HEK293 (cell line): ENCODE measurements at regions not wholly inside any gene's neighbourhood (a gene's known extent, or its start where the extent isn't known, plus 50 kb on each side); places are given as distances from the start of the nearest gene placed in this dataset.

ENCODE experiments used
- CTCF ChIA-PET: fragments of 350-600 bp; formaldehyde crosslinking; extraction: SDS; loops from one replicate; lab custom pipeline; 2021; ENCODE audit warnings: antibody characterized with exemption; lab: Yijun Ruan, JAX
- POLR2A ChIA-PET: fragments of 300-600 bp; formaldehyde crosslinking; extraction: SDS; loops from one replicate; lab custom pipeline; 2020; ENCODE audit warnings: antibody characterized with exemption, inconsistent platforms; lab: Yijun Ruan, JAX
- H3K27ac ChIP-seq: fragments of 200-500 bp; sonication (Bioruptor generic); 2 replicates; pipeline ENCODE4 v1.5.1; 2014; ENCODE audit warnings: low read depth, low read length, control low read depth, inconsistent platforms; ENCODE audit errors: extremely low read depth
- H3K36me3 ChIP-seq, 2 experiments: fragments of 200-500 bp in 1 of 2; sonication (Bioruptor generic) in 1 of 2; 1 replicate in 1 of 2; 2 replicates in 1 of 2; pipeline ENCODE4 v1.5.1; 2014 to 2017; ENCODE audit warnings: inconsistent platforms in 2 of 2, low read length in 2 of 2; ENCODE audit not compliant: control insufficient read depth in 2 of 2, insufficient read depth in 1 of 2
- H3K4me1 ChIP-seq: fragments of 200-500 bp; sonication (Bioruptor generic); 2 replicates; pipeline ENCODE4 v1.5.1; 2014; ENCODE audit warnings: mild to moderate bottlenecking, low read length, inconsistent platforms; ENCODE audit not compliant: control insufficient read depth, insufficient read depth
- H3K4me3 ChIP-seq: 2 replicates; pipeline ENCODE4 v1.5.1; 2011; ENCODE audit warnings: low read depth, mild to moderate bottlenecking, control low read depth, low read length, moderate library complexity
- H3K9me3 ChIP-seq: fragments of 200-500 bp; sonication (Bioruptor generic); 2 replicates; pipeline ENCODE4 v1.5.1; 2014; ENCODE audit warnings: low read depth, low read length, inconsistent platforms; ENCODE audit not compliant: control insufficient read depth, insufficient read depth
- INSM2 ChIP-seq: fragments of 450-650 bp; formaldehyde crosslinking; IDR thresholded peaks from 2 replicates; pipeline ENCODE4 v1.5.1; 2016; ENCODE audit warnings: missing biosample characterization, missing genetic modification characterization
- KLF7 ChIP-seq: fragments of 450-650 bp; formaldehyde crosslinking; IDR thresholded peaks from 2 replicates; pipeline ENCODE4 v1.5.1; 2016; ENCODE audit warnings: missing biosample characterization, missing genetic modification characterization, borderline replicate concordance
- MYNN ChIP-seq: fragments of 450-650 bp; formaldehyde crosslinking; IDR thresholded peaks from 2 replicates; pipeline ENCODE4 v1.5.1; 2016; ENCODE audit warnings: missing biosample characterization, missing genetic modification characterization, borderline replicate concordance
- PATZ1 ChIP-seq: fragments of 450-650 bp; formaldehyde crosslinking; IDR thresholded peaks from 2 replicates; pipeline ENCODE4 v1.5.1; 2016; ENCODE audit warnings: missing biosample characterization, missing genetic modification characterization
- PRDM2 ChIP-seq: fragments of 450-650 bp; formaldehyde crosslinking; IDR thresholded peaks from 2 replicates; pipeline ENCODE4 v1.5.1; 2016; ENCODE audit warnings: missing biosample characterization, missing genetic modification characterization, borderline replicate concordance
- SP3 ChIP-seq: fragments of 450-650 bp; formaldehyde crosslinking; IDR thresholded peaks from 2 replicates; pipeline ENCODE4 v1.5.1; 2016; ENCODE audit warnings: missing biosample characterization, missing genetic modification characterization
- ZBTB10 ChIP-seq: fragments of 450-650 bp; formaldehyde crosslinking; IDR thresholded peaks from 2 replicates; pipeline ENCODE4 v1.5.1; 2016; ENCODE audit warnings: missing biosample characterization, missing genetic modification characterization
- ZBTB17 ChIP-seq: fragments of 450-650 bp; formaldehyde crosslinking; IDR thresholded peaks from 2 replicates; pipeline ENCODE4 v1.5.1; 2016; ENCODE audit warnings: missing biosample characterization, missing genetic modification characterization
- ZBTB8A ChIP-seq: fragments of 450-650 bp; formaldehyde crosslinking; IDR thresholded peaks from 2 replicates; pipeline ENCODE4 v1.5.1; 2016; ENCODE audit warnings: missing biosample characterization, missing genetic modification characterization
- ZIC2 ChIP-seq: fragments of 450-650 bp; formaldehyde crosslinking; IDR thresholded peaks from 2 replicates; pipeline ENCODE4 v1.5.1; 2016; ENCODE audit warnings: missing biosample characterization, missing genetic modification characterization
- ZNF169 ChIP-seq: fragments of 450-650 bp; formaldehyde crosslinking; IDR thresholded peaks from 2 replicates; pipeline ENCODE4 v1.5.1; 2016; ENCODE audit warnings: missing biosample characterization, missing genetic modification characterization
- ZNF19 ChIP-seq: fragments of 450-650 bp; formaldehyde crosslinking; IDR thresholded peaks from 2 replicates; pipeline ENCODE4; 2016; ENCODE audit warnings: missing biosample characterization, missing genetic modification characterization, low read depth
- ZNF214 ChIP-seq: fragments of 450-650 bp; formaldehyde crosslinking; IDR thresholded peaks from 2 replicates; pipeline ENCODE4 v1.5.1; 2017; ENCODE audit warnings: missing biosample characterization, mild to moderate bottlenecking, missing genetic modification characterization, borderline replicate concordance
- ZNF239 ChIP-seq: fragments of 450-650 bp; formaldehyde crosslinking; IDR thresholded peaks from 2 replicates; pipeline ENCODE4 v1.5.1; 2016; ENCODE audit warnings: missing biosample characterization, missing genetic modification characterization
- ZNF248 ChIP-seq: fragments of 450-650 bp; formaldehyde crosslinking; IDR thresholded peaks from 2 replicates; pipeline ENCODE4 v1.5.1; 2017; ENCODE audit warnings: missing biosample characterization, missing genetic modification characterization
- ZNF350 ChIP-seq: fragments of 450-650 bp; formaldehyde crosslinking; IDR thresholded peaks from 2 replicates; pipeline ENCODE4 v1.5.0; 2017; ENCODE audit warnings: missing biosample characterization, mild to moderate bottlenecking, missing genetic modification characterization
- ZNF664 ChIP-seq: fragments of 450-650 bp; formaldehyde crosslinking; IDR thresholded peaks from 2 replicates; pipeline ENCODE4 v1.5.1; 2016; ENCODE audit warnings: missing biosample characterization, missing genetic modification characterization
- ZNF692 ChIP-seq: fragments of 450-650 bp; formaldehyde crosslinking; IDR thresholded peaks from 2 replicates; pipeline ENCODE4 v1.5.1; 2016; ENCODE audit warnings: missing biosample characterization, missing genetic modification characterization
- ZNF76 ChIP-seq: fragments of 450-650 bp; formaldehyde crosslinking; IDR thresholded peaks from 2 replicates; pipeline ENCODE4; 2016; ENCODE audit warnings: low read depth, missing biosample characterization, missing genetic modification characterization, borderline replicate concordance
- ZNF785 ChIP-seq: fragments of 450-650 bp; formaldehyde crosslinking; IDR thresholded peaks from 2 replicates; pipeline ENCODE4 v1.5.1; 2016; ENCODE audit warnings: missing biosample characterization, missing genetic modification characterization
- ZSCAN30 ChIP-seq: fragments of 450-650 bp; IDR thresholded peaks from 2 replicates; pipeline ENCODE4 v1.5.1; 2018; ENCODE audit warnings: missing biosample characterization, mild to moderate bottlenecking, missing genetic modification characterization, moderate library complexity

GRCh38 chr5:91478096-91478495, 95.0 kb upstream of the ARRDC3 start (continued):
- TF ChIP-seq PRDM2 = no peak
- TF ChIP-seq, all 188 proteins: peak for 0

- CTCF ChIA-PET = no interaction called here
- no peaks in the 10 kb centered on the region for H3K36me3 ChIP-seq
These were observed 94.3 kb upstream of the ARRDC3 start for GRCh38 chr5:91477408-91477807.

GRCh38 chr5:91474201-91474600, 91.1 kb upstream of the ARRDC3 start:
- CTCF ChIA-PET = no interaction called here
- no peak for TF ChIP-seq ZNF19 (tag by site-specific recombination)
- no peak for TF ChIP-seq ZNF214
- no peak for TF ChIP-seq ZNF785
- no peak for TF ChIP-seq ZNF692 (tag by site-specific recombination)
- no peak for TF ChIP-seq ZNF239
- TF ChIP-seq ZSCAN30 (tag by site-specific recombination) = no peak
- no peak for TF ChIP-seq ZNF169 (tag by site-specific recombination)
- no peak for TF ChIP-seq ZBTB10 (tag by site-specific recombination)
- TF ChIP-seq INSM2 (tag by site-specific recombination) = no peak
- no peak for TF ChIP-seq MYNN
- no peak for TF ChIP-seq ZNF248
- TF ChIP-seq ZNF350 = no peak
- H3K4me1 ChIP-seq = no peaks in the 10 kb centered on the region
- POLR2A ChIA-PET = no interaction called here
- H3K9me3 ChIP-seq = no peaks in the 10 kb centered on the region
- no peak overlapping the region for H3K4me3 ChIP-seq
- no peak overlapping the region for H3K27ac ChIP-seq
- H3K36me3 ChIP-seq = no peaks in the 10 kb centered on the region

More at GRCh38 chr5:91477408-91477807, 94.3 kb upstream of the ARRDC3 start:
- no peaks in the 10 kb centered on the region for H3K4me1 ChIP-seq
- POLR2A ChIA-PET = no interaction called here
- TF ChIP-seq ZBTB17 = no peak
- no peak for TF ChIP-seq ZIC2
- no peak for TF ChIP-seq ZBTB8A (tag by site-specific recombination)
- TF ChIP-seq SP3 (tag by site-specific recombination) = no peak
- TF ChIP-seq ZNF76 (tag by site-specific recombination) = no peak
- TF ChIP-seq KLF7 = no peak
- TF ChIP-seq PATZ1 (tag by site-specific recombination) = no peak
- no peak for TF ChIP-seq ZNF664 (tag by site-specific recombination)
- TF ChIP-seq, all 188 proteins: peak for 0
- H3K9me3 ChIP-seq = no peaks in the 10 kb centered on the region
- H3K4me3 ChIP-seq = no peak overlapping the region
- H3K27ac ChIP-seq = no peak overlapping the region
